Left lobe of liver (tissue), 2 donors: ENCODE measurements at regions not wholly inside any gene's neighbourhood (a gene's known extent, or its start where the extent isn't known, plus 50 kb on each side); places are given as distances from the start of the nearest gene placed in this dataset.

Source experiments
- ATAC-seq: fragments of 200-7000 bp; cut with Tn5 transposase; one replicate; pipeline ENCODE4 v1.9.1; 2020; ENCODE audit warnings: mild to moderate bottlenecking, moderate library complexity
- DNase-seq: peaks from one replicate; pipeline ENCODE4 v3.0.0-alpha.2; 2020; ENCODE audit warnings: low spot score
- donor health status: DM: no; HTN: no; CAD: no; lungs with moderate emphysema.
- donor health status: DM: no; HTN: yes; CAD: no.

DNA sequence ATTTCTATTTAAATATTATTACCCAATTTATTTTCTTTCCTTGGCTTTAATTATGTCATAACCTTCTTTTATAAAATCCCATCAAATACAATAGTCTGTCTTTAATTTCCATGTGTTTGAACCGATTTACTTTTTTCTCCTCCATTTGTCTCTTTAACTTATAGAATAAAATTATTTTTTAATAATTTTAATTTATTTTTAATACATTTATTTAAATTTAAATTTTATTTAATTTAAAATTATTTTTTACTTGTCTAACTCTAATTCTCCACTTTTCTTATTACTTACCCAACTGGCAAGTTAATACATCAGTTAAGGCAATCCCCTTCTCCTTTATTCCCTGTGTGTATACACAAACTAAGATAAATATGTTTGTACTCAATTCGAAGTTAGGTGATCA, 817.6 kb upstream of the NR2F2 start:
- no peak for DNase-seq
- no peak for ATAC-seq

DNA sequence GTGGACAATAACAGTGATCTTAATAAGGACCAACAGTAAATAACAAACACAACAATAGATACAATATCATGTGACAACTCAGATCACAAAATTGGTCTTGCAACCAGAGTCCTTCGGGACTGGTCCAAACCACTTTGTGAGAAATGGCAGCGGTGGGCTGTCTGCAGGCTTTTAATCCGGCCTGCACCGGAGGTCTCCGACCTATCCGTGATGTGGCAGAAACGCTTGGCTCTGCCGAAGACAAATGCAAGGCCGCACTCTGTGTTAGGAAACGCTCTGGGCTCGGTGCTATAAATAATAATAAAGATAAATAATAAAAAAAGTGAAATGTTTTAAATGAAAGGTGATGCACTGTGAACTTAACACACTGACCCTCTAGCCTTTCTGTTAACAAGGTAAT, 810.6 kb upstream of the NR2F2 start:
- no peak for DNase-seq
- ATAC-seq: no peak

DNA sequence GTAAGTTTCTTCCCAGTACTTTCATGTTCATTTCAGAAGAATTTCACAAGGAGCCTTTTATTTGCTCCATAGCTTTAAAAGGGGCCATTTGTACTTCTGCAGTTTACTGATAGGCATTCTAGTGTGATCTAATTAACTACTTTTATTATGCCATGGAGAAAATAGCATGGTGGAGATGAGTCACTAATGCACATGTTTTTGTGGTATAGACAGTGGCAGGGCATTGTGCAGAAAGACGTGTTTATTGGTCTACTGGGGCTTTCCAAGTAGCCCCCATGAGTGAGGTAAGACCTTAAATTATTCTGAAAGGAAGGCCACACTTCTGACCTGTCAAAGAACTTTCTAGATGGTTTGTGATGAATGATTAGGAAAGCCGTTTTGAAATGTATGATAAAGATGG, 810.0 kb upstream of the NR2F2 start:
- DNase-seq: no peak

DNA sequence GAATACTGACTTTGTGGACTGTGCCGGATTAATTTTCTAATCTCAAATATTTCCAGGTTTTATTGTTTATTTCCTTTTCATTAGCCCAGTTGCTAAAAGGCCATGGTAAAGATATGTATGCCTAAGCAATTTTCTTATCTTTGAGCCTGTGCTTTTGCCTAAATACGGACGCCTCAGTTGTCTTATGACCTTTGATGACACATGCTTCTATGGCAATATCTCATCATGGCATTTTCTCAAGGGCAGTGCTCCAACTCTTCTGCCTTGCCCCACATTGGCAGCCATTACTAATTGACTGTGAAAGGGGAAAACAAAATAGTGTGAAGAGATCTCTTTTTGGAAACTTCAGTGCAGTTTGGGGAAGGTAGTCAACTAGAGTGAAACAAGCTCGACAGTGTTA, 809.6 kb upstream of the NR2F2 start:
- ATAC-seq (no peak), DNase-seq (no peak)

More for the DNA sequence above, 810.0 kb upstream of the NR2F2 start:
- ATAC-seq: no peak

DNA sequence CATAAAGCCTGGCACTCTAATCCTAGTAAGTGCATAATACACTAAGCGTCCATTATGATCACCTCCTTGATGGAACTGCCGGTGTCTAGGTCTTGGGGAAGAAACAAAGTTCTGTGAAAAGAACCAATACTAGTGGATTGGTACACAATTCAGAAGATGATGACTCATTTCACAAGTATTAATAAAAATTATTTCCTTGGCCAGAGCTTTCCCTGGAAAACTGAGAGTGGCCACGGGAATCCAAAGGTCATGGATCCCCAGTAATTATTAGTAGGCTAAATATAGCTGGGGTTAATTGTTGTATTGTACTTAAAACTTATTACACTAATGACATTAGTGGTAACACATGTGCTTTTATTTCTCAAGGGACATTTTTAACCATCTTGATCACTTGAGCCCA, 808.0 kb upstream of the NR2F2 start:
- ATAC-seq: no peak
- DNase-seq: no peak

DNA sequence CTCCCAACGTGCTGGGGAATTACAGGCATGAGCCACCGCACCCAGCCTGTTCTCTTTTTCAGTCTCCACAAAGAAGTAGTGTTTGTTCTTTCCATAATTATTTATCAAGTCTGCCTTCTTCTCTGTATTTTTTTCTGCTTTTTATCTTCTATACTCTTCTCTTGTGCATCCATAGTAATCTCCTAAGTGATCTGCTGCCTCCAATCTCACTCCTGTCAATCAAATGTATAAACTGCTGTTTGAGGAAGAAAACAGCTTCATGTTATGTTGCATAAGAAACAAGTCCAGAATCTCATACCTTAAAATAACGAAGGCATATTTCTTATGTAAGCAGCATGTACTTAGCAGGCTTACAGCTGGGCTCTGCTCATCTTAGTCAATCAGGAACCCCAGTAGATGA, 801.6 kb upstream of the NR2F2 start:
- no peak for DNase-seq
- ATAC-seq: no peak

DNA sequence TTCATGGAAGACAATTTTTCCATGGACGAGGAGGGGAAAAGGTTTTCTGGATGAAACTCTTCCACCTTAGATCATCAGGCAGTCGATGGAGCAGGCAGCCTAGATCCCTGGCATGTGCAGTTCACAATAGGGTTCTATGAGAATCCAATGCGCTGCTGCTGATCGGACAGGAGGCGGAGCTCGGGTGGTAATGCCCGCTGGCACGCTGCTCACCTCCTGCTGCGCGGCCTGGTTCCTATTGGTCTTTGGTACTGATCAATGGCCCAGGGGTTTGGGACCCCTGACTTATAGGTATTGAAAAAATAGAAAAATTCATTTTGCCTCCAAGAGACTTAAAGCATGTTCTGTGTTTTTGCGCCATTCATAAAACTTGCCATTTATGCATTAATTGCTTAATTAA, 793.9 kb upstream of the NR2F2 start:
- DNase-seq (no peak), ATAC-seq (no peak)

DNA sequence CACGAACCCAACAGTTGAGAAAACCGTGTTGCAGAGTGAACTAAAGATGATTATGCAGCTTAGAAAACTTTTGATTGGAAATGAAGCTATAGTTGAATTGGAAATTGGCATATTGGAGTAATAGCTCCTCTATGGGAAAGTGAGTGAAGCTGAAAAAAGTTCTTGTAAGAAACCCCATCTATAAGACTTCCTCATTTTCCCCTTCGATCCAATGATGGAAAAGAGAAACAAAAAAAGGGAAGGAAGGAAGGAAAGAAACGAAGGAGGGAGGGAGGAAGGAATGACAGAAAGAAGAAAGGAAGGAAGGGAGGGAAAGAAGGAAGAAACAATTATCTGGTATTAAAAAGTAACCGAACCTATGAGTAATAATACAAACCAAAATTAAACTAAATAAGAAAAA, 791.8 kb upstream of the NR2F2 start:
- DNase-seq (no peak), ATAC-seq (no peak)

DNA sequence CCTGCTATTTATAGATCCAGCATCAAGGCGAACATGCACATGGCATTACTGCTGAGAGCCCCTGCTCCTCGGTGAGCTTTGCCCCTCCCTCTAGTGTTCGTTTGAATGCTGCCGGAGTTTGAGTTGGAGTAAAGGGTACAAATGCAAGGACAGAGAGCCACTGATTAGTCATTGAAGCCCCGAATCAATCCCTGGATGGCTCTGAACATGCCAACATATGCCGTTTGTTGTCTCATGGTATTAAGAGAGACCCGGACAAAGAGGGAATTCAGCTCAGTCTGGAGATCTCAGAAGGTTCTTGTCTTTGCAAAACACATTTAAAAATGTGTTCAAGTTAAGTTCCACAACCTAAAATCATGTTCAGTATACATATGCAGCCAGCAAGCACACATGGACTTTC, 789.2 kb upstream of the NR2F2 start:
- ATAC-seq: no peak
- DNase-seq: no peak

DNA sequence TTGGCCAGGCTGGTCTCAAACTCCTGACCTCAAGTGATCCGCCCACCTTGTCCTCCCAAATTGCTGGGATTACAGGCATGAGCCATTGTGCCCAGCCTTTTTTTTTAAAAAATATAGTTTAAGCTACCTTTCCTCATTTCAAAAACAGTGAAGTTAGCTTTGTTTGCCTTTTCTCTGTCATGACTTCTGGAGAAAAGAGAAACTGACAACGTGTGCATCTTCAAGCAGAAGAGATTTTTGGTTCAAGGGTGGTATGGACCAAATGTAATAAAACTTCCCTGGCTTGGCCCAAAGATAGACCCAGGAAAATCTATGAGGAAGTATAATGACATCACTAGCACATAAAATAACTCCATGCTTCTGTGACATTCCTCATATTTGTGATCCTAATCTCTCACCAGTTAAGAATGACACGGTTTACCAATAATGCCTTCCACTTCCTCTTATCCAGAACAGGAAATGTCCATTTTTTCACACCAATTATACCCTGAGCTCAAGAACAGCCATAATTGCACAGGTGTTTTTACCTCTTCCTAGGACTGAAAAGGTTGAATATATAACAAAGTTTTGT, 781.2 kb upstream of the NR2F2 start:
- ATAC-seq: no peak
- DNase-seq: no peak

DNA sequence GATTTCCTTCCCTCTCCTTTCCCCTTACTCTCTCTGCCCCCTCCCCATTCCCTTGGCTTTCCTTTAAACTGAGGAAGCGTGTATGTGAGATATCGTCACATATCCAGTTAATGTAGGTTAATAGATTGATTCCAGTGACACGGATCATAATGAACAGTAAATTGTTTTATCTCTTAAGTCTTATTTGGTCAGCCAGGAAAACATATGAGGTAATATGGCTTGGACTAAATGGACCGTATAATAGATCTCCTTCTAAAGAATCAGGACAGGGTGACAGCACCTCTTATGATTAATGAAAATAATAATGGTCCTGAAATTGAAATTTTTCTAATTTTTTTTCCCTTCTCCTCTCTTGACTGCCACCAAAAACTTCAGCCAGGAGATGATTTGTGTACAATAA, 779.8 kb upstream of the NR2F2 start:
- ATAC-seq (no peak), DNase-seq (no peak)

DNA sequence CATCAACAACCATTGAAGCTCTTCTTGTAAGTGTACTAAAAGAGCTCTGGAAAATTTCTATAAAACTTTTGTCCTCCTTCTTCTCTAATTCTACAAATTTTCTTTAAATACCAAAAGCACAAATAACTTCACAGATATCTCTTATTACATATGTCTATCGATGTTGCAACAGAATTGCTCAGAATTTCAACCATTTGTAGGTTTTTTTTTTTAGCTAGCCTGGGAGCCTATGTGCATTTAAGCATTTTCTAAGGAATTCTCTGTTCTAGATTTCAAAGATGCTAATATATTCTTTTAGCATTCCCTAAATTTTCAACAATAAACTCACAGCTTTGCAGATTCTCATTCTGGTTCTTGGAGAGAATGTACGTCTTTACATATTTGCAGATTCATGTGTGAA, 774.3 kb upstream of the NR2F2 start:
- ATAC-seq (no peak), DNase-seq (no peak)

DNA sequence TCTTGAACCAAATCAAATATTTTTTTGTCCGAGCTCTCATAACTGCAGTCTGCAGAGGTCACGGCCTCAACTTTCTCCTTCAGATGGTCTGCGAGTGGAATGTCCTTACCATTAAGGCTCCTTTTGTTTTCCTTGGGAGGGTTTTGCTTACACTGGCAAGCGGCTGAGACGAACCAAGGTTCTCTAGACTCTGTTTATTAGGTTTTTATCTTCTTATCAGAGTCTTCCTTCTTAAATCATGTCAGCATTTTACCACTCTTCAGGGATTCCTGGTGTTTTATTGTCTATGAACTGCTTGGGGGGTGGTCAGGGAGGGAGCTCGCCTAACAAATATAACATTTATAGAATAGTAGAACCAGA, 773.7 kb upstream of the NR2F2 start:
- no peak for ATAC-seq
- DNase-seq: no peak

DNA sequence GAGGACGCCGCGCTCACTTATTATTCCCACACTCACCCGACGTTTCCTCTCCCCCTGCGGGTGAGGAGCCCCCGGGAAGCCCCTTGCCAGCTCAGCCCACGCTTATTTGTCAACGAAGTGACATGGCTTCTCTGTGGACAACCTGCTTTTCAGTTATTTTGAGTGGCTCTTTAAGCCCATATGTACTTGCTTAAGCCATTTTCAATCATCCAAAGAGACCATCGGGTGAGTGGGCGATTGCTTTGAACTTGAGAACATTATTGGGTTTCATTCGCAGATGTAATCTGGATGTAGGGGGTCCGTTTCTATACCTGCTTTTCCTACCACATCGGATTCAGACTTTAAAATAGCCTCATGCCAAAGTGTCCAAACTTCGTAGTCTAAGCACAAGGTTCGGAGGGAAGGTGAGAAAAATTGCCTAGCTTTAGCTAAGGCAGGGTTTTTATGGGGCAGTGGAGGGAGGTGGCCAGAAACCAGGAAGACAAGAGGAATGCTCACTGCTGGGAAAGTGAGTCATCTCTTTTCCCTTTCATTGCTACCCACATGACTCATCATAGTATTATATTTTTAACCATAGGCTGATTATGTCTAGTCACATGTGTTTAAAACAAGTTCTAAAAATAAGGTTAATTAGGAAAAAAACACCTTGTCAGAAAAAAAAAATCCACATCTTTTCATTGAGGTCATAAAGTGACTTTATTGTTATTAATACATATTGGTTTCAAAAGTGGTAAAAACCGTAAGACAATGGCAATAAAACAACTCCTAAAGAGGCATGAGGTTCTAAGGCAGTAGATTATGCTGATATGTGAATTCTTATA, 773.1 kb upstream of the NR2F2 start:
- ATAC-seq (no peak), DNase-seq (no peak)

DNA sequence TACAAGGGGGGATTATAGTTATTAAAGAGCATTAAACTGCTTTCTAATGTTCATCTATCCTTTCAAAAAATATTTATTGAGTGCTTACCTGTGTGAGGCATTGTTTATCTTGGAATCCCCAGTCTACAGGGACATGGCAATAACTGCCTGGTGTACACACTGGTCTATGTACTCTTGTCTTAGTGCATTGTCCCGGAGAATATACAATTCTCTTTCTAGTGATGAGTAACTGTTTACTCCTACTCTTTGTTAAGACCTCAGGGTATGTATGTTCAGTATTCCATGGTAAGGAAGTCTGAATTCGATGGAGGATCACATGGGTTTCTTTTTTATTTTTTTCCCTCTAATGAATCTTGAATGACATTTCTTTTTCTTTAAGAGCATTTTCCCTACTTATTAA, 772.4 kb upstream of the NR2F2 start:
- no peak for DNase-seq

DNA sequence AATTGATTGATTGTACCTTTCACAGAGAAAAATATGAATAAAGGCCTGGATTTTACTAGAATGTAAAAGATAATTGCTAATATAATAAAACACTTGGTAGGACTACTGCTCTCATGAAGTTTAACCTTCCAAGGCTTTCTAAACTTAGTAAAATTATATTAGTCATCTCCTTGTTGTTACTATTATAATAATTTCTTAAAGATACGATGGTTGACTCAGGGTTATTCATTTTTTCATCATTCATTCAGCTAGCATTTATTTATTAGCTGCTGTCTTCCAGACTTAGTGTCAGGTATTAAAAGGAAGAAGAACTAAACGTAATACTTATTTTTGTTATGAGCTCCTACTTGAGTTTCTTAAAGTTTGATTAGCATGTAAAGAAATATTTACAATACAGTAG, 771.6 kb upstream of the NR2F2 start:
- DNase-seq: no peak
- no peak for ATAC-seq

More for the DNA sequence above, 772.4 kb upstream of the NR2F2 start:
- ATAC-seq: no peak

DNA sequence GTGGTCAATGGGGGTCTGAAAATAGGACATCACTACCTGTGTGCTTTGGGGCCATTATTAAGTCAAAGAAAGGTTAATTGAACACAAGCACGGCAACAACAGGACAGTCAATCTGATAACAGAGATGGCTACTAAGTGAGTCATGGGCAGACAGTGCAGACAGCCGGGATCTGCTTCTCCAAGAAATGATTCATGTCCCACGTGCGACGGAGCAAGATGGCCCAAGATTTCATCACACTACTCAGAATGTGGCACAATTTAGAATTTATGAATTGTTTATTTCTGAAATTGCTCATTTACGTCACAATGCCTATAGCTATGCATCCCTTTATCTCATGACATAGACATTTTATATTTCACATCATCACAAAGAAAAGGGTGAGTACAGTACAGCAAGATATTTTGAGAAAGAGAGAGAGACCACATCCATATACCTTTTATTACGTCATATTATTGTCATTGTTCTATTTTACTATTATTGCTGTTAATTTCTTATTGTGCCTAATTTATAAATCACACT, 770.6 kb upstream of the NR2F2 start:
- DNase-seq (no peak), ATAC-seq (no peak)

DNA sequence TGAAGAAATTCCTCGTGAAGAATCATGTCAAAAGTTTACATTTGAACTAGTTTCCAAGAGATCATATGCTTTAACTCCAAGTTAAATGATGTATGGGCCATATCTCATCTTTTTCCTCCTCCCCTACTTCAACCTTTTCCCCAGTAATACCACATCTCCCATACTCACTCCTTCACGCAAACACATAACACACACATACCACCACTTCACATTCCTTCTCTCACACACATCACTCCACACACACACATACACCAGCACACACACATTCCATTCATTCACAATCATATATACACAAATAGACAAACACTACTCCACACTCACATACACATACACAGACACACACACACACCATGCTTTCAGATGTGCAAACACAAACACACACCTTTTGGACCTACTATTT, 769.0 kb upstream of the NR2F2 start:
- DNase-seq (no peak), ATAC-seq (no peak)

DNA sequence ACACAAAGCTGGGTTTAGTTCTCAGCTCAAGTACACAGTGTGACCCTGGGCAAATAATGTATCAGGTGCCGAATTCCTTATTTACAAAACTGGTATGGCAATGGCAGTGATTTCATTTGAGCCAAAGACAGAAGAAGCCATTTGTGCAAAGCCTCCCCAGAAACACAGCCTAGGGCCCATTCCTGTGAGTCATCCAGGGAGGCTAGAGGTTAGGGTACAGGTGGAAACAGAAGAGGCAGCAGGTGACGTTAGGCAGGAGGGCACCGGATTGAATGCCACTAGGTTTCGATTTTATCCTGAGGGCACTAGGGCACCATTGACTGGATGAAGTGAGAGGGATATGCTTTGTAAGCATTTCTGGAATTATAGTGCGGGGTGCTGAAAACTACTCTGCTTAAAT, 766.9 kb upstream of the NR2F2 start:
- DNase-seq (no peak), ATAC-seq (no peak)

DNA sequence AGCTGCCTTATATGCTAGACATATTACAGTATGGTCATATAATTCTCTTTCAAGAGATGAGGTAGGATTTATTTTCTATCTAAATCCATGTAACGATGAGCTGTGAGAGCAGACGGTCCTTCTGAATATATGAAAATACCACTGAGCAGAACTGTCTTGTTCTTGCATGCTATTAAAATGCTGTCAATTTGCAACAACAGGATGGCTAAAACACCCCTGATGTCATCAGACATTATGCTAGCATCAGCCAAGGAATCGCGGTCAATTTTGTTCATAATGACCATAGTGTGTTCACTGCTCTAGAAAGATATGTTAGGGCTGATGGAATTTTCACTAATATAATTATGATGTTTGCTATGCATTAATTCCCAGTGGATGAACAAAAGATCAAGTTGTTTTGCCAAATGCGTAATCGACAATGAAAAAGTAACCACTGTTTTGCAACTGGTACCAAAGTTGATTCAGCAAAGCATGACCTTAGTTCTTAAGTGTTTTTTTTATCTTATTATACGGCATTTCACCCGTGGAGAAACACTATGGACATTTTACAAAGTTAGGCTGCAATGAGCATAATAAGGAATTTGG, 765.4 kb upstream of the NR2F2 start:
- no peak for ATAC-seq
- no peak for DNase-seq

DNA sequence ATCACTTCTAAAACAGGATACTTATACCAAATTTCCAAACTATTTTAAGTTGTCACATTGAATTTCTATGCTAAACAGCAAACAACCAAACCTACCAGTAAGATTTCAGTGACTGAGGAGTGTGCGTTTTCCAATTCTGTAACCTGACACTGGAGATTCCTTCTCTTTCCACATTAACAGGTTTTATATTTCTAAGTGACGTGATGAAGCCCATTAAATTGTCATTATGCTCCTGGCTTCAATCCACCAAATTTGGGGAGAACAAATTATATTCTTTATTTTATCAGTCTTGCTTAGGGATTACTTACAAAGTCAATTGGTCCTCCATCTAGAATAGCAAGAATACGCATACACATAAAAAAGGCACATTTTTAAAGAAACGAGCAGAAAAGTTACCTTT, 764.8 kb upstream of the NR2F2 start:
- ATAC-seq (no peak), DNase-seq (no peak)

DNA sequence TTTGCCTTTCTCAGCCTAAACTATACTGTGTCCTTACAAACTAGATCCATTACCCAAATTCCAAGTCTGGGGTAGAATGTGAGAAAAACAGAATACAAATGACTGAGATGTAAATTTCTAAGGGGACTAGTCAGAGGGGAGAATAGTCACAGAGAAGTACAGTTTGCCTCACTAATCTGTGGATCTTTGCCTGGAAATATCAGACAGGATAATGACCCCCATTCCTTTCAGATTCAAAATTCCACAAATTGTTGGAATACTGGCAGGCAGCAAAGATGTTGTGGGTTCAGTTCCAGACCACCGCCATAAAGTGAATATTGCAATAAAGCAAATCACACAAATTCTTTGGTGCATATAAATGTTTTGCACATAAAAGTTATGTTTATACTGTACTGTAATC, 762.8 kb upstream of the NR2F2 start:
- DNase-seq (no peak), ATAC-seq (no peak)

DNA sequence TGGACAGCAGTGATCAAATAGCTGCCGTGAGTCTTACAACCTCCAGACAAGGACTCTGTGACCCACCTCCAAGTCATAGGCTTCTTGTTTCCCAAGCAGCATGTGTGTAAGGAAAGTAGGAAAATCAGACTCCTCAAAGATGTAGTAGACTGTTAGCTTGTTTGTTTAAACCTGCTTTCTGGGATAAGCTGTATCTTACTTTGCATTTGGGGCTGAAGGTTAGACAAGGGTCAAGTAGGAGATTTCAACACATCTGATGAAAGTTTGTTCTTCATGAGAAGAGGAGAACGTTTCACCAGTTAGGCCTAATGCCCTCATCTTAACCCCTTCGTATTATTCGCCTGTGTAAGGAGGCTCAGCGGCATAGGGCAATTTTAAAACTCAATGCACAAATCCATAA, 756.4 kb upstream of the NR2F2 start:
- ATAC-seq (no peak), DNase-seq (no peak)
